GM23248 (cell line): ENCODE measurements at regions not wholly inside any gene's neighbourhood (a gene's known extent, or its start where the extent isn't known, plus 50 kb on each side); places are given as distances from the start of the nearest gene placed in this dataset.

Source experiments
- DNase-seq: peaks from one replicate; pipeline ENCODE4 v3.0.0-alpha.2; 2015
- H2AFZ ChIP-seq: fragments of 200-600 bp; sonication (generic); 2 replicates; pipeline ENCODE4 v1.6.1; 2016; ENCODE audit warnings: antibody characterized with exemption
- H3F3A ChIP-seq: fragments of 200-600 bp; sonication (generic); 2 replicates; pipeline ENCODE4 v1.6.1; 2016; ENCODE audit warnings: mild to moderate bottlenecking, antibody characterized with exemption, mixed run types; ENCODE audit not compliant: insufficient read depth
- H3K27ac ChIP-seq: fragments of 200-600 bp; sonication (generic); 2 replicates; pipeline ENCODE4 v1.5.1; 2016; ENCODE audit warnings: mild to moderate bottlenecking
- H3K27me3 ChIP-seq: fragments of 200-600 bp; sonication (generic); replicated peaks from 2 replicates; pipeline ENCODE4 v1.6.1; 2016; ENCODE audit warnings: mild to moderate bottlenecking; ENCODE audit not compliant: insufficient read depth
- H3K36me3 ChIP-seq: fragments of 200-600 bp; sonication (generic); 2 replicates; pipeline ENCODE4 v1.6.1; 2016; ENCODE audit warnings: low read depth, mild to moderate bottlenecking
- H3K4me1 ChIP-seq: fragments of 200-600 bp; sonication (generic); 2 replicates; pipeline ENCODE4 v1.6.1; 2016; ENCODE audit warnings: mild to moderate bottlenecking; ENCODE audit not compliant: insufficient read depth
- H3K4me2 ChIP-seq: fragments of 200-600 bp; sonication (generic); one replicate; pipeline ENCODE4 v1.6.1; 2016; ENCODE audit warnings: mild to moderate bottlenecking; ENCODE audit not compliant: unreplicated experiment
- H3K4me3 ChIP-seq: fragments of 200-600 bp; sonication (generic); 2 replicates; pipeline ENCODE4 v1.5.1; 2016; ENCODE audit warnings: mild to moderate bottlenecking
- H3K79me2 ChIP-seq: fragments of 200-600 bp; sonication (generic); 2 replicates; pipeline ENCODE4 v1.6.1; 2016; ENCODE audit warnings: mild to moderate bottlenecking; ENCODE audit not compliant: insufficient read depth
- H3K9ac ChIP-seq: fragments of 200-600 bp; sonication (generic); 2 replicates; pipeline ENCODE4 v1.6.1; 2016; ENCODE audit warnings: mild to moderate bottlenecking
- H3K9me2 ChIP-seq: fragments of 200-600 bp; sonication (generic); 2 replicates; pipeline ENCODE4 v1.6.1; 2016; ENCODE audit warnings: mixed run types, mild to moderate bottlenecking, moderate library complexity; ENCODE audit not compliant: insufficient read depth
- H3K9me3 ChIP-seq: fragments of 200-600 bp; sonication (generic); one replicate; pipeline ENCODE4 v1.6.1; 2017; ENCODE audit warnings: low read depth
- H4K20me1 ChIP-seq: fragments of 200-600 bp; sonication (generic); 2 replicates; pipeline ENCODE4 v1.6.0; 2016; ENCODE audit not compliant: insufficient read depth
- EZH2 ChIP-seq: fragments of 200-600 bp; sonication (generic); IDR thresholded peaks from 2 replicates; pipeline ENCODE4 v1.6.1; 2018; ENCODE audit warnings: antibody characterized with exemption, mild to moderate bottlenecking; ENCODE audit not compliant: insufficient read depth, poor library complexity, severe bottlenecking
- EZH2phosphoT487 ChIP-seq: fragments of 200-600 bp; sonication (generic); IDR thresholded peaks from 2 replicates; pipeline ENCODE4 v1.6.1; 2018; ENCODE audit warnings: antibody characterized with exemption, moderate library complexity, mild to moderate bottlenecking, low read depth; ENCODE audit not compliant: insufficient read depth
- WGBS, 2 experiments: methylation state at CpG; one replicate each; pipeline ENCODE4 v1.1.6; 2015 to 2017; ENCODE audit warnings: low lambda C conversion rate in 2 of 2, low coverage in 1 of 2; ENCODE audit errors: missing lambda C conversion rate in 2 of 2; 5-methylcytosine and 5-hydroxymethylcytosine counted together
- in situ Hi-C: fragments of 300-500 bp; cut with MboI; formaldehyde crosslinking; loops from 2 replicates; pipeline ENCODE4 v1.15.0; 2020

DNA sequence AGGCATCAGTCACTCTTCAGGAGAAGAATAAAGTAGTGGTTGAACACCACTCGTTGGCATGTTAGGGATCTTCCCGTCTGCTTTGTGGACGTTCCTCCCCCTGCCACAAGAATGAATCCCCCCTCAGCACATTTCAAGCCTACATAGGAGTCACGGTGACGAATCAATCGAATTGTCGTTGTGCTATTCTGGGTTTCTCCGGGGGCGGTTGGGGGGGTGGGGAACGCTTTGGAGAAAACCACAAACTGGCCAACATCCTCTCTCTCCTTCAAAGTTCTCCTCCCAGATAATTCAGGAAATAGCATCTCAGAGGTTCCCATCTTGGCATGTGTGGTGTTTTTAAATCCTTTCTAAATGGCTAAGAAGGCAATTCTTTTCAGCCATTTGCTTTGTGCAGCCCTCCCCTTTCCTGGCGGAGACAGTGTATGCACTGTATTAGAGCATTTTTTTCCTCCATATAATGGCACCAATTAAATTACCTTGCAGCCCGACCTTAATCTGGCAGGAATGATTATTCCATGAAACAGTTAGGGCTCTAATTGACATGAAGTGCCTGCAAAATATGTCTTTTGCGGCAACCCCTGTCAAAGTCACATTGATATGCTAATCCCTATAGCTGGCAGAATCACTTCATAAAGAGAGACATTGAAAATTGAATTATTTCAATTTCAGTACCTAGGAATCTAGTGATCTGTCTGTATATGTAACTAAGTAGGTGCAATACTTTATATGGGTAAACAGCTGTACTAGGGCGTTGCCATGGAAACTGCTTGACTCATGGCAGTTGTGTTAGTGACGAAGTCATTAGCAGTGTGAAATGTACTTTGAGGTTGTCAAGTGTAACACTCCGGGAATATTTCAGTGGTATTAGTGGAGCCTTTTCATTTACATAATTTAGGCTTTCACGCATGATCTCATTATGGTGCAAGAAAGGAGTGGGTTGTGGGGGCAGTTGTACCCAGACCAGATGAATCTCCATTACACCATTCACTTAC is 323.4 kb upstream of the SLC14A2 start:
- Histone ChIP-seq H3K4me2 (no peak overlapping the region), H3K27ac (no peak overlapping the region), H3F3A (no peaks in the 10 kb centered on the region), H3K9ac (no peak overlapping the region), H3K9me3 (no peaks in the 10 kb centered on the region), H2AFZ (no peak overlapping the region), H3K36me3 (no peaks in the 10 kb centered on the region), H3K27me3 (no peaks in the 10 kb centered on the region), H3K9me2 (no peaks in the 10 kb centered on the region), H3K4me1 (peaks cover 5% of the 10 kb centered on the region; the same call in 1 of the 2 replicates), H4K20me1 (no peaks in the 10 kb centered on the region), H3K4me3 (no peak overlapping the region), H3K79me2 (no peaks in the 10 kb centered on the region)
- in situ Hi-C loops = no loop called here
- no peak for TF ChIP-seq EZH2phosphoT487
- no peak for TF ChIP-seq EZH2
- DNase-seq = peak; percentile 56
- WGBS, 2 experiments = 77 to 81% methylated on average over 16 to 17 of the region's 17 CpGs

DNA sequence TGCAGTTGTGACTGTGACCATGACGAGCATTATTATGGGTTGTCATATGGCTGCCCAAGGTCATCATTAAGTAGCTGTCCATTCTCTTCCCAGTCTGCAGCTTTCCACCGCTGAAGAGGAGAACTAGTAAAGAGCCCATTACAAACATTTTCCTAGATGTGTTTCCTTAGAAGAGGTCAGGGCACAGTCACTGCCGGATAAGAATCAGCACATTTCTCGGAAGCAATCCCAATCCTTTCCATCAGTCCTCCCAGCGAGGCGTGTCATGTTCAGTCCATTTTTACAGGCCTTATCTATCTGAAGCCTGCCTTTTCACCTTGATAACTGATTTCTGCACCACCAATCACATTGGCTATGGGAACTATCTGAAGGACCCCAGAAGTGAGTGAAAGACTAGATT is 319.9 kb upstream of the SLC14A2 start:
- TF ChIP-seq EZH2phosphoT487 (no peak), EZH2 (no peak)
- Histone ChIP-seq H3K36me3 (no peaks in the 10 kb centered on the region), H3K4me3 (no peak overlapping the region), H3K4me1 (peaks cover 5% of the 10 kb centered on the region; the same call in 1 of the 2 replicates), H3K9me3 (no peaks in the 10 kb centered on the region), H4K20me1 (no peaks in the 10 kb centered on the region), H3K9ac (no peak overlapping the region), H3F3A (no peaks in the 10 kb centered on the region), H2AFZ (no peak overlapping the region), H3K9me2 (no peaks in the 10 kb centered on the region), H3K79me2 (no peaks in the 10 kb centered on the region), H3K27ac (no peak overlapping the region), H3K4me2 (no peak overlapping the region), H3K27me3 (no peaks in the 10 kb centered on the region; the same call in 1 of the 2 replicates)
- DNase-seq = no peak
- WGBS, 2 experiments = 82 to 87% methylated on average over 6 of the region's 6 CpGs
- in situ Hi-C loops = no loop called here

DNA sequence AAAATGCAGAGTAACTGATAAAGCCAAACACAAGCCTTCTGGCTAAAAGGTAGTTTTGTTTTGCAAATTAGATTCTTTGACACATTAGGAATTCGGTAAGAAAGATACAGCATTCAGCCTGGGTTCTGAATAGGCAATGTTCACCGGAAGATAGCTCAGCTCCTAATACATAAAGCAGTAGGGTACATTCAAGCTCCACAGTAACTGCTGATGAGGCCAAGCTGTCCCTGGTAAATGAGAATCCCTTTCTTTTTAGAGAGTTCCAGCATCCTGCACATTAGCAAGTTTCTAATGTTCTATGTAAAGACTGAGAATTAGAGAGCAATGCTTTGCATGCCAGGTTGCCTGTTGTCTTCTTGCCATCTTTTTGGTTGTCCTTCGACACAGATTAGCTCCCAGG is 316.3 kb upstream of the SLC14A2 start:
- no peak overlapping the region for H2AFZ ChIP-seq
- H3K79me2 ChIP-seq = no peaks in the 10 kb centered on the region
- in situ Hi-C loops = no loop called here
- DNase-seq = no peak
- H3K4me3 ChIP-seq = no peak overlapping the region
- no peak overlapping the region for H3K9ac ChIP-seq
- H4K20me1 ChIP-seq = no peaks in the 10 kb centered on the region
- H3K9me3 ChIP-seq = no peaks in the 10 kb centered on the region
- H3K4me1 ChIP-seq = no peaks in the 10 kb centered on the region
- H3K4me2 ChIP-seq = no peak overlapping the region
- no peak overlapping the region for H3K27ac ChIP-seq
- WGBS, 2 experiments = 72 to 76% methylated on average over 3 of the region's 3 CpGs
- H3K36me3 ChIP-seq = no peaks in the 10 kb centered on the region
- no peaks in the 10 kb centered on the region for H3F3A ChIP-seq
- H3K27me3 ChIP-seq = no peaks in the 10 kb centered on the region; the same call in 1 of the 2 replicates
- TF ChIP-seq EZH2 (no peak), EZH2phosphoT487 (no peak)
- H3K9me2 ChIP-seq = no peaks in the 10 kb centered on the region

DNA sequence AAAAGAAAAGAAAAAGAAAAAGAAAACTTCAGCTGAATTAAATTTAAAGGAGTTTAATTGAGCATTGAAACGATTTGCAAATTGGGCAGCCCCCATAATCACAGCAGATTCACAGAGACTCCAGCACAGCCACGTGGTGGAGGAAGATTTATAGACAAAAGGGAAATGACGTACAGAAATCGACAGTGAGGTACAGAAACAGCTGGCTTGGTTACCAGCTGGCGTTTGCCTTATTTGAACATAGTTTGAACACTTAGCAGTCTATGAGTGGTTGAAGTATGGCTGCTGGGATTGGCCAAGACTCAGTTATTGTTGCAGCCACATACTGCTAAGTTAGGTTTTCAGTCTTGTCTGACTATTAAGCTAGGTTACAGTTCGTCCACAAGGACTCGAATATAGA is 312.2 kb upstream of the SLC14A2 start:
- in situ Hi-C loops = no loop called here
- H3F3A ChIP-seq = no peaks in the 10 kb centered on the region
- no peak overlapping the region for H3K9ac ChIP-seq
- no peak overlapping the region for H3K4me2 ChIP-seq
- no peaks in the 10 kb centered on the region for H3K9me2 ChIP-seq
- no peaks in the 10 kb centered on the region; the same call in none of the 2 replicates for H3K27me3 ChIP-seq
- no peaks in the 10 kb centered on the region for H3K4me1 ChIP-seq
- WGBS, 2 experiments = 46 to 48% methylated on average over 7 of the region's 7 CpGs
- H2AFZ ChIP-seq = no peak overlapping the region
- H3K36me3 ChIP-seq = no peaks in the 10 kb centered on the region
- TF ChIP-seq EZH2 (no peak), EZH2phosphoT487 (no peak)
- no peak overlapping the region for H3K4me3 ChIP-seq
- H4K20me1 ChIP-seq = no peaks in the 10 kb centered on the region
- no peak for DNase-seq
- H3K79me2 ChIP-seq = no peaks in the 10 kb centered on the region
- H3K27ac ChIP-seq = no peak overlapping the region
- H3K9me3 ChIP-seq = no peaks in the 10 kb centered on the region
